ENCODE measurements at regions not wholly inside any gene's neighbourhood (a gene's known extent, or its start where the extent isn't known, plus 50 kb on each side); places are given as distances from the start of the nearest gene placed in this dataset.

DNA sequence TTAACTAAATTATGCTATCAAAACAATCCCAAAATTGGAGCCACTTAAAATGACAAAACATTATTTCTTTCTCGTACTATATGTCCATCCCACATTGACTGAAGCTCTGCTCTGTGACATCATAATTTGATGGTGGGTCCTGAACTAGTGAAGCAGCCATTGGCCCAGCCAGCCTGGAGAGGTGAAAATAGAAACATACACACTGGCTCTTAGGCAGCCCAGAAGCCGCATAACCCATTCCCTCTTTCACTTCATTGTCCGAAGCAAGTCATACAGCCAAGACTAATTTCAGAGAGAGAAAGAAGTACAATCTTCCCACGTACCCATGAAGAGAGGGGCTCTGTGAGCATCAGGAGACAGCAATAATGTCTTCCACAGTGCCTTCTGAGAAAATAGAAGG lies 342.5 kb downstream of the NFIB start:
- no peak for DNase-seq (ENCODE audit: low read depth in 2 of 2)
- Histone ChIP-seq H3K27me3 (ENCODE audit: control insufficient read depth, insufficient read depth, low read length) (no peaks in the 10 kb centered on the region), H3K36me3 (ENCODE audit: control insufficient read depth, insufficient read depth, low read length) (no peaks in the 10 kb centered on the region), H3K9ac (ENCODE audit: insufficient read depth, low read length) (no peak overlapping the region), H3K9me3 (ENCODE audit: control insufficient read depth, insufficient read depth, low read depth, low read length) (no peaks in the 10 kb centered on the region), H3K79me2 (ENCODE audit: control insufficient read depth, insufficient read depth, low read length) (no peaks in the 10 kb centered on the region), H3K4me1 (ENCODE audit: control insufficient read depth, extremely low read depth, insufficient read depth, low read length) (no peaks in the 10 kb centered on the region), H3K4me3 (replicated peaks in 1 of 4; ENCODE audit: control extremely low read depth in 1 of 4, insufficient read depth in 1 of 4, low read depth in 3 of 4, low read length in 4 of 4) (no peak overlapping the region), H2AFZ (ENCODE audit: low read length) (no peak overlapping the region), H3K27ac (ENCODE audit: insufficient read depth, low read length) (no peak overlapping the region), H4K20me1 (ENCODE audit: control insufficient read depth, extremely low read depth, insufficient read depth, low read length) (no peaks in the 10 kb centered on the region), H3K4me2 (ENCODE audit: extremely low read depth, insufficient read depth, low read length) (no peak overlapping the region)
- no peak for TF ChIP-seq EZH2 (IDR thresholded peaks at IDR 0.05; ENCODE audit: low read length, missing control alignments)
- TF ChIP-seq, protein P1, sequence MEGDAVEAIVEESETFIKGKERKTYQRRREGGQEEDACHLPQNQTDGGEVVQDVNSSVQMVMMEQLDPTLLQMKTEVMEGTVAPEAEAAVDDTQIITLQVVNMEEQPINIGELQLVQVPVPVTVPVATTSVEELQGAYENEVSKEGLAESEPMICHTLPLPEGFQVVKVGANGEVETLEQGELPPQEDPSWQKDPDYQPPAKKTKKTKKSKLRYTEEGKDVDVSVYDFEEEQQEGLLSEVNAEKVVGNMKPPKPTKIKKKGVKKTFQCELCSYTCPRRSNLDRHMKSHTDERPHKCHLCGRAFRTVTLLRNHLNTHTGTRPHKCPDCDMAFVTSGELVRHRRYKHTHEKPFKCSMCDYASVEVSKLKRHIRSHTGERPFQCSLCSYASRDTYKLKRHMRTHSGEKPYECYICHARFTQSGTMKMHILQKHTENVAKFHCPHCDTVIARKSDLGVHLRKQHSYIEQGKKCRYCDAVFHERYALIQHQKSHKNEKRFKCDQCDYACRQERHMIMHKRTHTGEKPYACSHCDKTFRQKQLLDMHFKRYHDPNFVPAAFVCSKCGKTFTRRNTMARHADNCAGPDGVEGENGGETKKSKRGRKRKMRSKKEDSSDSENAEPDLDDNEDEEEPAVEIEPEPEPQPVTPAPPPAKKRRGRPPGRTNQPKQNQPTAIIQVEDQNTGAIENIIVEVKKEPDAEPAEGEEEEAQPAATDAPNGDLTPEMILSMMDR (conservative IDR thresholded peaks at IDR 0.05 in 1 of 2, IDR thresholded peaks at IDR 0.05 in 1 of 2; ENCODE audit: low read depth in 1 of 2, low read length in 2 of 2) = no peak

DNA sequence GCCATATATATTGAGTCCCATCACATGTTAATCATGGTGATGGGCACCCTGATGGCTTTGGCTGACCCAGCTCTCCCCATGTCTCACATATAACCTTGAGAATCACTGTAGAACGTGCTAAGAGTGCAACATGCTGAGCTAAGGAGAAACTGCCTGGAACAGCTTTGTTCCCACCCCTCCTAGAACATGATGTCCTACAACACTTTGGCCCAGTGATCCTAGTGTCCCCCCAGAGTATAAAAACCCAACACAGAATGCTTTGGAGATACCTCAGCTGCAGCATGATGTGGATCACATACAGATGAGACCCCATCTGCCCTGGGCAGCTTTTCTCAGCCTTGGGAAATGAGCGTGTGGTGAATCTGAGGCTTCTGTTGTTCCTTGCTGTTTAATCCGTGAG lies 343.5 kb downstream of the NFIB start:
- TF ChIP-seq, protein P1 (conservative IDR thresholded peaks at IDR 0.05 in 1 of 2, IDR thresholded peaks at IDR 0.05 in 1 of 2; ENCODE audit: low read depth in 1 of 2, low read length in 2 of 2) = no peak
- no peak for TF ChIP-seq EZH2 (IDR thresholded peaks at IDR 0.05; ENCODE audit: low read length, missing control alignments)
- no peaks in the 10 kb centered on the region for H3K27me3 ChIP-seq (ENCODE audit: control insufficient read depth, insufficient read depth, low read length)
- no peaks in the 10 kb centered on the region for H3K9me3 ChIP-seq (ENCODE audit: control insufficient read depth, insufficient read depth, low read depth, low read length)
- H2AFZ ChIP-seq (ENCODE audit: low read length) = no peak overlapping the region
- no peak overlapping the region for H3K4me2 ChIP-seq (ENCODE audit: extremely low read depth, insufficient read depth, low read length)
- H3K4me3 ChIP-seq (replicated peaks in 1 of 4; ENCODE audit: control extremely low read depth in 1 of 4, insufficient read depth in 1 of 4, low read depth in 3 of 4, low read length in 4 of 4) = no peak overlapping the region
- no peaks in the 10 kb centered on the region for H3K79me2 ChIP-seq (ENCODE audit: control insufficient read depth, insufficient read depth, low read length)
- no peak for DNase-seq (ENCODE audit: low read depth in 2 of 2)
- no peaks in the 10 kb centered on the region for H3K4me1 ChIP-seq (ENCODE audit: control insufficient read depth, extremely low read depth, insufficient read depth, low read length)
- H3K36me3 ChIP-seq (ENCODE audit: control insufficient read depth, insufficient read depth, low read length) = no peaks in the 10 kb centered on the region
- H3K9ac ChIP-seq (ENCODE audit: insufficient read depth, low read length) = no peak overlapping the region
- no peak overlapping the region for H3K27ac ChIP-seq (ENCODE audit: insufficient read depth, low read length)
- H4K20me1 ChIP-seq (ENCODE audit: control insufficient read depth, extremely low read depth, insufficient read depth, low read length) = no peaks in the 10 kb centered on the region

DNA sequence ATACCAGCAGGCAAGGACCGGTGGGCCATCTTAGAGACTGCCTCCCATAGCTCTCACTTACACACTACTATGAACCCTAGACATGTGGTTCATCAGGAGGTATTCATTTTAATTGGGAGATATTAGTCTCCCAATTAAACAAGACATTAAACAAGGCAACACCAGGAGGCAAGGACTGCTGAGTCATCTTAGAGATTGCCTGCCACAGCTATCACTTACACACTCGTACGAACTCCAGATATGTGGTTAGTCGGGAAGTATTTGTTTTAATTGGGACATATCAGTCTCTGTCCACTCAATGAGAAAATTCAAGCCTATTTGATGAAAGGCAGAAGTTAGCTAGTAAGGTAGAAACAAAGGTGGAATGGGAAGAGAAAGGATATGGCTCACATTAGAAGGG lies 343.9 kb downstream of the NFIB start:
- H3K79me2 ChIP-seq (ENCODE audit: control insufficient read depth, insufficient read depth, low read length) = no peaks in the 10 kb centered on the region
- H3K9me3 ChIP-seq (ENCODE audit: control insufficient read depth, insufficient read depth, low read depth, low read length) = no peaks in the 10 kb centered on the region
- H3K4me3 ChIP-seq (replicated peaks in 1 of 4; ENCODE audit: control extremely low read depth in 1 of 4, insufficient read depth in 1 of 4, low read depth in 3 of 4, low read length in 4 of 4) = no peak overlapping the region
- no peak overlapping the region for H3K9ac ChIP-seq (ENCODE audit: insufficient read depth, low read length)
- H3K27me3 ChIP-seq (ENCODE audit: control insufficient read depth, insufficient read depth, low read length) = no peaks in the 10 kb centered on the region
- H2AFZ ChIP-seq (ENCODE audit: low read length) = no peak overlapping the region
- no peaks in the 10 kb centered on the region for H3K4me1 ChIP-seq (ENCODE audit: control insufficient read depth, extremely low read depth, insufficient read depth, low read length)
- no peak overlapping the region for H3K27ac ChIP-seq (ENCODE audit: insufficient read depth, low read length)
- H3K36me3 ChIP-seq (ENCODE audit: control insufficient read depth, insufficient read depth, low read length) = no peaks in the 10 kb centered on the region
- TF ChIP-seq, protein P1 (conservative IDR thresholded peaks at IDR 0.05 in 1 of 2, IDR thresholded peaks at IDR 0.05 in 1 of 2; ENCODE audit: low read depth in 1 of 2, low read length in 2 of 2) = no peak
- TF ChIP-seq EZH2 (IDR thresholded peaks at IDR 0.05; ENCODE audit: low read length, missing control alignments) = no peak
- H3K4me2 ChIP-seq (ENCODE audit: extremely low read depth, insufficient read depth, low read length) = no peak overlapping the region
- H4K20me1 ChIP-seq (ENCODE audit: control insufficient read depth, extremely low read depth, insufficient read depth, low read length) = no peaks in the 10 kb centered on the region
- DNase-seq (ENCODE audit: low read depth in 2 of 2) = peak in 1 of 2 donors; percentile 57
